B cell (primary cell): ENCODE measurements at regions not wholly inside any gene's neighbourhood (a gene's known extent, or its start where the extent isn't known, plus 50 kb on each side); places are given as distances from the start of the nearest gene placed in this dataset.

Experiments
- ATAC-seq: fragments of 200-7000 bp; cut with Tn5 transposase; one replicate; pipeline ENCODE4 v1.10.0; 2021; ENCODE audit warnings: low read depth, mild to moderate bottlenecking, moderate number of reproducible peaks, moderate library complexity
- CTCF ChIA-PET: fragments of 350-600 bp; sonication (Branson Sonifier 250); formaldehyde crosslinking; loops from one replicate; lab custom pipeline; 2021; ENCODE audit warnings: antibody characterized with exemption, inconsistent platforms; lab: Charles Lee
- POLR2A ChIA-PET: fragments of 350-600 bp; sonication (Branson Sonifier 250); formaldehyde crosslinking; loops from one replicate; lab custom pipeline; 2021; ENCODE audit warnings: antibody characterized with exemption; lab: Charles Lee
- DNase-seq: peaks from one replicate; pipeline ENCODE4 v3.0.0; 2013
- H2AFZ ChIP-seq: 2 replicates; pipeline ENCODE4 v1.6.1; 2012; ENCODE audit warnings: mild to moderate bottlenecking, low read depth, low read length; ENCODE audit not compliant: insufficient read depth, poor library complexity, severe bottlenecking
- H3K27ac ChIP-seq, 2 donors: 1 replicate in 1 of 2; 2 replicates in 1 of 2; pipeline ENCODE4 v1.5.1; 2012 to 2013; ENCODE audit warnings: low read length in 2 of 2, mild to moderate bottlenecking in 2 of 2, moderate library complexity in 1 of 2
- H3K27me3 ChIP-seq, 4 experiments: fragments of 200-600 bp in 1 of 4; sonication (generic) in 1 of 4; replicated peaks in 1 of 4; 1 replicate in 2 of 4; 2 replicates in 2 of 4; pipeline versions ENCODE4 v1.6.1 to v1.7.0; 2013 to 2016; ENCODE audit warnings: low read length in 3 of 4, mild to moderate bottlenecking in 2 of 4, mixed read lengths in 1 of 4, moderate library complexity in 1 of 4; ENCODE audit not compliant: insufficient read depth in 4 of 4, control insufficient read depth in 3 of 4; ENCODE audit errors: control extremely low read depth in 1 of 4
- H3K36me3 ChIP-seq, 2 experiments: replicated peaks in 1 of 2; 1 replicate in 1 of 2; 2 replicates in 1 of 2; pipeline versions ENCODE4 v1.6.1 to v1.7.1; 2013; ENCODE audit warnings: low read length in 1 of 2; ENCODE audit not compliant: insufficient read depth in 2 of 2, control insufficient read depth in 1 of 2; ENCODE audit errors: control extremely low read depth in 1 of 2, extremely low read depth in 1 of 2
- H3K4me1 ChIP-seq, 2 donors: fragments of 200-600 bp in 1 of 2; sonication (generic) in 1 of 2; 1 replicate in 1 of 2; 2 replicates in 1 of 2; pipeline versions ENCODE4 v1.5.1 to v1.6.1; 2013 to 2017; ENCODE audit warnings: low read length in 2 of 2; ENCODE audit not compliant: control insufficient read depth in 2 of 2, insufficient read depth in 2 of 2
- H3K4me2 ChIP-seq: replicated peaks from 2 replicates; pipeline ENCODE3; 2012; ENCODE audit warnings: mild to moderate bottlenecking, low read depth, low read length; ENCODE audit not compliant: poor library complexity, severe bottlenecking
- H3K4me3 ChIP-seq, 5 experiments: fragments of 200-600 bp in 1 of 5; sonication (generic) in 1 of 5; 1 replicate in 3 of 5; 2 replicates in 2 of 5; pipeline versions ENCODE4 v1.5.1 to v1.7.0; 2011 to 2016; ENCODE audit warnings: low read length in 4 of 5, mild to moderate bottlenecking in 4 of 5, low read depth in 2 of 5, control low read depth in 1 of 5, moderate library complexity in 1 of 5; ENCODE audit not compliant: insufficient read depth in 1 of 5; ENCODE audit errors: control extremely low read depth in 1 of 5, extremely low read depth in 1 of 5
- H3K79me2 ChIP-seq: fragments of 200-600 bp; sonication (generic); one replicate; pipeline ENCODE4 v1.6.0; 2016; ENCODE audit warnings: low read length; ENCODE audit not compliant: control insufficient read depth, insufficient read depth
- H3K9ac ChIP-seq: fragments of 200-600 bp; sonication (generic); 2 replicates; pipeline ENCODE4 v1.6.1; 2017; ENCODE audit warnings: mild to moderate bottlenecking, low read length, moderate library complexity
- H3K9me3 ChIP-seq, 3 donors: one replicate each; pipeline versions ENCODE4 v1.6.1 to v1.7.1; 2013; ENCODE audit warnings: low read length in 2 of 3; ENCODE audit not compliant: control insufficient read depth in 2 of 3, insufficient read depth in 1 of 3; ENCODE audit errors: control extremely low read depth in 1 of 3
- H4K20me1 ChIP-seq: 2 replicates; pipeline ENCODE4 v1.6.0; 2012; ENCODE audit warnings: mild to moderate bottlenecking, low read length; ENCODE audit not compliant: insufficient read depth, control insufficient read depth, poor library complexity, severe bottlenecking
- H3K27ac Mint-ChIP-seq: one replicate; pipeline ENCODE4 v1.8.0; 2021; ENCODE audit warnings: mixed read lengths
- H3K27me3 Mint-ChIP-seq: one replicate; pipeline ENCODE4 v1.8.0; 2021; ENCODE audit warnings: mixed read lengths
- H3K4me1 Mint-ChIP-seq: one replicate; pipeline ENCODE4 v1.8.0; 2021; ENCODE audit warnings: mixed read lengths
- H3K4me3 Mint-ChIP-seq: one replicate; pipeline ENCODE4 v1.8.0; 2021; ENCODE audit warnings: mixed read lengths
- H3K9me3 Mint-ChIP-seq: one replicate; pipeline ENCODE4 v1.8.0; 2022; ENCODE audit warnings: mixed read lengths; ENCODE audit not compliant: insufficient read depth
- CTCF ChIP-seq: fragments of 200-600 bp; IDR thresholded peaks from one replicate; pipeline ENCODE4 v1.8.0; 2022; ENCODE audit warnings: antibody characterized with exemption, mild to moderate bottlenecking
- EZH2 ChIP-seq: IDR thresholded peaks from 2 replicates; pipeline ENCODE4 v1.6.1; 2012; ENCODE audit warnings: borderline replicate concordance, low read depth, mild to moderate bottlenecking, moderate library complexity, low read length; ENCODE audit not compliant: insufficient read depth, poor library complexity, severe bottlenecking
- WGBS: methylation state at CpG from one replicate; pipeline ENCODE4 v1.1.5; 2013; ENCODE audit warnings: missing lambda C conversion rate; ENCODE audit not compliant: insufficient coverage; 5-methylcytosine and 5-hydroxymethylcytosine counted together
- intact Hi-C: fragments of 100-400 bp; cut with micrococcal nuclease; formaldehyde crosslinking; loops from one replicate; pipeline ENCODE4 v1.10.0; 2022

GRCh38 chr12:124472690-124473279 is 94.6 kb downstream of the NCOR2 start:
- peaks cover 2 to 51% of the 10 kb centered on the region in 2 experiments for H3K36me3 ChIP-seq
- no peak overlapping the region for H3K27ac Mint-ChIP-seq
- ATAC-seq, result no peak
- no peak for DNase-seq
- H3K9ac ChIP-seq, result no peak overlapping the region
- peaks cover 22% of the 10 kb centered on the region for H3K4me1 Mint-ChIP-seq
- H3K27ac ChIP-seq, result no peak overlapping the region
- no peak overlapping the region for H3K4me2 ChIP-seq
- H3K9me3 Mint-ChIP-seq, result peaks cover 14% of the 10 kb centered on the region
- H3K79me2 ChIP-seq, result peaks cover 56% of the 10 kb centered on the region
- peaks cover 25% of the 10 kb centered on the region for H4K20me1 ChIP-seq
- H3K4me1 ChIP-seq, result peaks cover 8 to 10% of the 10 kb centered on the region in 2 donors
- WGBS, result 94% methylated on average over 12 of the region's 14 CpGs
- H3K4me3 Mint-ChIP-seq, result no peak overlapping the region
- H3K27me3 ChIP-seq, result no peaks in the 10 kb centered on the region
- TF ChIP-seq CTCF (no peak), EZH2 (no peak)
- peaks cover 0 to 53% (median 29%) of the 10 kb centered on the region in 3 donors for H3K9me3 ChIP-seq
- intact Hi-C loops, result no loop called here
- ChIA-PET POLR2A (no interaction called here), CTCF (no interaction called here)
- H2AFZ ChIP-seq, result no peak overlapping the region
- H3K4me3 ChIP-seq, result no peak overlapping the region
- H3K27me3 Mint-ChIP-seq, result no peaks in the 10 kb centered on the region

GRCh38 chr12:124471828-124472227 is 95.6 kb downstream of the NCOR2 start:
- H3K9me3 Mint-ChIP-seq, result peaks cover 8% of the 10 kb centered on the region
- WGBS, result 80% methylated on average over 1 of the region's 2 CpGs
- Histone ChIP-seq H3K4me2 (no peak overlapping the region), H3K79me2 (peaks cover 64% of the 10 kb centered on the region), H3K27ac (no peak overlapping the region), H3K9ac (no peak overlapping the region), H3K36me3 (peaks cover 2 to 51% of the 10 kb centered on the region in 2 experiments), H3K27me3 (no peaks in the 10 kb centered on the region), H3K9me3 (peaks cover 0 to 44% (median 20%) of the 10 kb centered on the region in 3 donors), H3K4me1 (peaks cover 3 to 4% of the 10 kb centered on the region in 2 donors), H2AFZ (no peak overlapping the region), H4K20me1 (peaks cover 24% of the 10 kb centered on the region), H3K4me3 (no peak overlapping the region)
- intact Hi-C loops, result no loop called here
- ChIA-PET CTCF (no interaction called here), POLR2A (no interaction called here)
- H3K27me3 Mint-ChIP-seq, result no peaks in the 10 kb centered on the region
- H3K4me3 Mint-ChIP-seq, result no peak overlapping the region
- no peak overlapping the region for H3K27ac Mint-ChIP-seq
- ATAC-seq (no peak), DNase-seq (no peak)
- peaks cover 17% of the 10 kb centered on the region for H3K4me1 Mint-ChIP-seq
- no peak for TF ChIP-seq CTCF
- no peak for TF ChIP-seq EZH2
